ENCODE measurements at regions not wholly inside any gene's neighbourhood (a gene's known extent, or its start where the extent isn't known, plus 50 kb on each side); places are given as distances from the start of the nearest gene placed in this dataset.
"Not testable (repeated sequence)": the region's sequence is repeated elsewhere in the genome, so short reads cannot be mapped to it uniquely, and the experiment has no call there.

GRCh38 chr5:167061695-167062094 is 1229.8 kb upstream of the WWC1 start:
- no peak for DNase-seq

- no peak for DNase-seq
Measured at GRCh38 chr5:167063116-167063515, 1228.3 kb upstream of the WWC1 start.

- DNase-seq = no peak
Measured at GRCh38 chr5:167063788-167064187, 1227.7 kb upstream of the WWC1 start.

GRCh38 chr5:167064198-167064776 is 1227.2 kb upstream of the WWC1 start:
- DNase-seq = no peak

- no peak for DNase-seq
Measured at GRCh38 chr5:167065794-167066193, 1225.7 kb upstream of the WWC1 start.

- no peak for DNase-seq
Measured at GRCh38 chr5:167071981-167072610, 1219.3 kb upstream of the WWC1 start.

- DNase-seq = no peak
Measured at GRCh38 chr5:167081561-167081960, 1209.9 kb upstream of the WWC1 start.

GRCh38 chr5:167096816-167097215 is 1194.6 kb upstream of the WWC1 start:
- no peak for DNase-seq

GRCh38 chr5:167104351-167104750 is 1187.1 kb upstream of the WWC1 start:
- no peak for DNase-seq

- no peak for DNase-seq
Measured at GRCh38 chr5:167105941-167106340, 1185.5 kb upstream of the WWC1 start.

- no peak for DNase-seq
Measured at GRCh38 chr5:167107684-167108083, 1183.8 kb upstream of the WWC1 start.

- DNase-seq = not testable (repeated sequence)
Measured at GRCh38 chr5:167108266-167108665, 1183.2 kb upstream of the WWC1 start.

GRCh38 chr5:167112556-167112955 is 1178.9 kb upstream of the WWC1 start:
- DNase-seq = no peak

GRCh38 chr5:167122267-167122666 is 1169.2 kb upstream of the WWC1 start:
- DNase-seq = no peak

GRCh38 chr5:167123126-167123525 is 1168.3 kb upstream of the WWC1 start:
- DNase-seq = no peak

GRCh38 chr5:167128581-167128980 is 1162.9 kb upstream of the WWC1 start:
- no peak for DNase-seq

- DNase-seq = no peak
Measured at GRCh38 chr5:167140548-167141291, 1150.7 kb upstream of the WWC1 start.

GRCh38 chr5:167143716-167144115 is 1147.7 kb upstream of the WWC1 start:
- DNase-seq = no peak

- no peak for DNase-seq
Measured at GRCh38 chr5:167145841-167146240, 1145.6 kb upstream of the WWC1 start.

GRCh38 chr5:167147879-167148278 is 1143.6 kb upstream of the WWC1 start:
- DNase-seq = no peak

GRCh38 chr5:167150661-167151060 is 1140.8 kb upstream of the WWC1 start:
- DNase-seq = no peak

GRCh38 chr5:167152561-167152960 is 1138.9 kb upstream of the WWC1 start:
- DNase-seq = no peak

GRCh38 chr5:167155387-167156005 is 1135.9 kb upstream of the WWC1 start:
- no peak for DNase-seq

- DNase-seq = no peak
Measured at GRCh38 chr5:167156446-167156845, 1135.0 kb upstream of the WWC1 start.
